Left ventricle myocardium inferior (tissue), 1 donor: ENCODE measurements at regions not wholly inside any gene's neighbourhood (a gene's known extent, or its start where the extent isn't known, plus 50 kb on each side); places are given as distances from the start of the nearest gene placed in this dataset.

ENCODE experiments used
- DNase-seq: peaks from one replicate; pipeline ENCODE4 v3.0.0-alpha.2; 2020
- H3K27ac ChIP-seq: fragments of 200-600 bp; replicated peaks from 2 replicates; pipeline ENCODE4 v1.8.0; 2021
- H3K27me3 ChIP-seq: fragments of 200-600 bp; 2 replicates; pipeline ENCODE4 v1.8.0; 2021; ENCODE audit warnings: low read depth
- H3K36me3 ChIP-seq: fragments of 200-600 bp; 2 replicates; pipeline ENCODE4 v1.8.0; 2021
- H3K4me1 ChIP-seq: fragments of 200-600 bp; 2 replicates; pipeline ENCODE4 v1.8.0; 2021
- H3K4me3 ChIP-seq: fragments of 200-600 bp; 2 replicates; pipeline ENCODE4 v1.8.0; 2021; ENCODE audit warnings: mild to moderate bottlenecking, moderate library complexity
- H3K9me3 ChIP-seq: fragments of 200-600 bp; replicated peaks from 2 replicates; pipeline ENCODE4 v1.8.0; 2021
- intact Hi-C: fragments of 100-400 bp; cut with micrococcal nuclease; formaldehyde crosslinking; loops from one replicate; pipeline ENCODE4 v1.11.0; 2022
- TF ChIP-seq, protein P1 (sequence below): fragments of 200-600 bp; IDR thresholded peaks from 2 replicates; pipeline ENCODE4 v1.8.0; 2021; ENCODE audit warnings: antibody characterized with exemption, mild to moderate bottlenecking, borderline replicate concordance
- donor health status: DM: no; HTN: yes; CAD: no; lungs with severe emphysema.

DNA sequence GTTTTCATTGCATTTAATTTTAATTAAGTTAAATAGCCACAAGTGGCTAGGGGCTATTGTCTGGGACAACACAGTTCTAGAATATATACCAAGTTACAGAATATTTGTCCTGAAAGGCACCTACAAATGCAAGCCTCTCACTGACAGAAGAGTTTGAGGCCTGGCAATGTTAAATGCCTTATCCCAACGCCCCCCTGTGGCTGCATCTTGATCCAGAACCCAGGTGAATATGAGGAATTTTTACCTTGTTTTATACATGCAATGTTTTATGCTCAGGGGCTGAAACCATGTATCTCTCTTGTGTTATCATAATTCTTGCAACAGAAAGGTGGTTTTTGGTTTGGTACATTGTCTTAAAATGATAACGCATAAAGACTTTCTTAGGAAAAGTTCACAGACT, 71.8 kb upstream of the SEC11C start:
- Histone ChIP-seq H3K36me3 (no peaks in the 10 kb centered on the region), H3K27me3 (no peaks in the 10 kb centered on the region), H3K27ac (no peak overlapping the region), H3K4me1 (peaks cover 14% of the 10 kb centered on the region), H3K4me3 (no peak overlapping the region), H3K9me3 (no peaks in the 10 kb centered on the region)
- TF ChIP-seq, protein P1, sequence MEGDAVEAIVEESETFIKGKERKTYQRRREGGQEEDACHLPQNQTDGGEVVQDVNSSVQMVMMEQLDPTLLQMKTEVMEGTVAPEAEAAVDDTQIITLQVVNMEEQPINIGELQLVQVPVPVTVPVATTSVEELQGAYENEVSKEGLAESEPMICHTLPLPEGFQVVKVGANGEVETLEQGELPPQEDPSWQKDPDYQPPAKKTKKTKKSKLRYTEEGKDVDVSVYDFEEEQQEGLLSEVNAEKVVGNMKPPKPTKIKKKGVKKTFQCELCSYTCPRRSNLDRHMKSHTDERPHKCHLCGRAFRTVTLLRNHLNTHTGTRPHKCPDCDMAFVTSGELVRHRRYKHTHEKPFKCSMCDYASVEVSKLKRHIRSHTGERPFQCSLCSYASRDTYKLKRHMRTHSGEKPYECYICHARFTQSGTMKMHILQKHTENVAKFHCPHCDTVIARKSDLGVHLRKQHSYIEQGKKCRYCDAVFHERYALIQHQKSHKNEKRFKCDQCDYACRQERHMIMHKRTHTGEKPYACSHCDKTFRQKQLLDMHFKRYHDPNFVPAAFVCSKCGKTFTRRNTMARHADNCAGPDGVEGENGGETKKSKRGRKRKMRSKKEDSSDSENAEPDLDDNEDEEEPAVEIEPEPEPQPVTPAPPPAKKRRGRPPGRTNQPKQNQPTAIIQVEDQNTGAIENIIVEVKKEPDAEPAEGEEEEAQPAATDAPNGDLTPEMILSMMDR: peak; percentile 68
- intact Hi-C loops: loop anchor here (10.0 kb wide), 2 partner anchors 203 to 543 kb away; partner anchors contain the start of gene ZNF532
- DNase-seq: no peak

DNA sequence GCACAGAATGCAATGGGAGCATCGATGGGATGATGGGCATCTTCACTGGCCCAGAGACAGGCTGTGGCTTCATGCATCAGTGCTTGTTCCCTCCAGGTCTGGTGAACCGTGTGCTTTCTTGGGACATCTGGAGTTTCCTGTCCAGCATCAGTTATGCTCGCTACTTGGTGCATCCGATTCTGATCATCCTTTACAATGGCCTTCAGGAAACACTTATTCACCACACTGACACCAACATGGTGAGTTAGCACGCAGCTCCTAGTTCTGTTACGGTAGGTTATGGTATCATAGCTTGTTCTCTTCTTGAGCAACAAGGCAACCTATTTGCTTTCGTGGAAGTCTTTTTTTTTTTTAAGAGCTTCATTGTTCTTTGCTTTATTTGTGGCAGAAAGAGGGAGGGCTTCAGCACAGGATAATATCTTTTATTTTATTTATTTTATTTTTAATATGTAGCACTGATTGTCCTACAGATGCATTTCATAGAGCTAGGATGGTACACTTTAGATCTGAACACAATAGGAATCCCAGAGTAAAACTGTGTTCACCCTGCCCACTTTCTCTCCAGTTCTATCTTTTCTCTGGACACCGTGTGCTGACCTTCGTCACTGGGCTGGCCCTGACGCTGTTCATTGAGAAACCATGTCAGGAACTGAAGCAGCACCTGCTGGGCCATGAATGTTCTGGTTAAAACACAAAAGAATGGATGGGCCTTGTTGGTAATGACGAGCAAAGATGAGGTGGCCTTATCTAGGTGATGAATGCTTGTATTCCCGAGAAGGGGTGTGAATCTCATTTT, 71.2 kb upstream of the SEC11C start:
- H3K36me3 ChIP-seq: no peaks in the 10 kb centered on the region
- no peak overlapping the region for H3K27ac ChIP-seq
- TF ChIP-seq, protein P1: peak; percentile 27
- no peaks in the 10 kb centered on the region for H3K27me3 ChIP-seq
- no peaks in the 10 kb centered on the region for H3K9me3 ChIP-seq
- H3K4me3 ChIP-seq: no peak overlapping the region
- intact Hi-C loops: loop anchor here (10.0 kb wide), 2 partner anchors 204 to 544 kb away; partner anchors contain the start of gene ZNF532
- H3K4me1 ChIP-seq: peaks cover 8% of the 10 kb centered on the region
- no peak for DNase-seq

DNA sequence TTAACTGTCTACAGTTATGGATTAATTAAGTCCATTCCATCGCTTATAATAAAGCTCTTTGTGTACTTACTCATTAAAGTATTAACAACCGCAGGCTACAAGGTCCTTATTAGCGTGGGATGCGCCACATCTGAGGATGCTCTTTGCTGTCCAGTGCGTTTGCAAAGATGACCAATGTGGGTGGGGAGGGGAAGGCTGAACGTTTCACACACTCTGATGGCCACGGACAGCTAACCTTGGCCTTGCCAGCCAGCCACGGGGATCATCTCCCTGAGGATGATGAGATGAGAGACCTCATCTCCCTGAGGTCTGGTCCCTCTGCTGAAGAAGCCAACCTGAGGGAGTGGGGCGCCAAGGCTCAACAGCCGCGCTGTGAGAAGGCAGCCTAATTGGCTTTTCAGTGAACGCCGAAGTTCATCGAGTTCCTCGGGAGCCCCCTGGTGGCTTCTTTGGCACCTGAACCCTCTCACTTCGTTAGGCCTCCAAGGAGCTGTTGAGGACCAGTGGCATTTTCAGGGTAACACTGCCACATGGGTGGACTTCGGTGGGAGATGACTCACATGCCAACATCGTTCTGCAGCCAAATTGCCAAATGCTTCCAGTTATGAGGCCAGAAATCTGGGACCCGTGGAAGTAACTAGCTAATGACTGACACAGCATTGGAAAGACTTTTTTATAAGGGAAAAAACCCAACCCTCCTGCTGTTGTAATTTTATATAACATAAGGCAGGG, 69.3 kb upstream of the SEC11C start:
- intact Hi-C loops: loop anchor here (5.0 kb wide), 1 partner anchor 288 kb away; no protein-coding TSS in a partner anchor
- no peaks in the 10 kb centered on the region for H3K4me1 ChIP-seq
- no peak overlapping the region for H3K4me3 ChIP-seq
- no peak overlapping the region for H3K27ac ChIP-seq
- TF ChIP-seq, protein P1: peak; percentile 93
- no peaks in the 10 kb centered on the region for H3K27me3 ChIP-seq
- H3K9me3 ChIP-seq: no peaks in the 10 kb centered on the region
- no peaks in the 10 kb centered on the region for H3K36me3 ChIP-seq
- DNase-seq: peak; percentile 86

DNA sequence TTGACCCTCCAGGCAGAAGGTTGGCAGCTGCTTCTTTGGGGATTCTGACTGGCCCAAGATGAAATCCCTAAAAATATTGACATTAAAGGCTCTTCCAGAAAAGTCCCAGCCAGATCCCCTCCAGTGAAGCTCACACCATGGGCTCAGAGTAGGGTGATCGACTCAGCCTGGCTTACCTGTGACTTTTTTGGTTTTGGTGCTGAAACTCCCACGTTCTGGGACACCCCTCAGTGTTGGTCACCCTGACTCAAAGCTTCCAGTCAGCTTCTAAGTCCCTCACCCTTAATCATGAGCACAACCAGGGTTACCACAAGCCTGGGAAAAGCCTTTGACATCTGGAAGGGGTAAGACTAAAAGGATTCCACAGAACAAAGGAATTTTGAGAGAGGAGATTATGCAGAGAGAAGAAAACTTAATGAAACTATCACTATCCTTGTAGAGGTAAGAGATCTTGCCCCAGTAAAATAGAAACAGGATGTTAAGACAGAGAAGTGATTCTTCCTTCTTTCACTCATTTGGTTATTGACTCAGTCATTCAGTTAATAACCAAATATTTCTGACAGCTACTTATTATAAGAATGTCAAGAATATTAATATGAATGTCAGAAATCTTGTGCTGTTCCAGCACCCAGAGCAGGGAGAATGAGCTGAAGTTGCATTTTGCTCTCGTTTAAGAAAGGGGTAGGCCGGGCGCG, 66.8 kb upstream of the SEC11C start:
- Histone ChIP-seq H3K4me3 (no peak overlapping the region), H3K9me3 (no peaks in the 10 kb centered on the region), H3K36me3 (no peaks in the 10 kb centered on the region), H3K4me1 (peaks cover 5% of the 10 kb centered on the region), H3K27me3 (no peaks in the 10 kb centered on the region), H3K27ac (no peak overlapping the region)
- no peak for DNase-seq
- intact Hi-C loops: loop anchor here (5.0 kb wide), 1 partner anchor 291 kb away; no protein-coding TSS in a partner anchor
- TF ChIP-seq, protein P1: no peak

DNA sequence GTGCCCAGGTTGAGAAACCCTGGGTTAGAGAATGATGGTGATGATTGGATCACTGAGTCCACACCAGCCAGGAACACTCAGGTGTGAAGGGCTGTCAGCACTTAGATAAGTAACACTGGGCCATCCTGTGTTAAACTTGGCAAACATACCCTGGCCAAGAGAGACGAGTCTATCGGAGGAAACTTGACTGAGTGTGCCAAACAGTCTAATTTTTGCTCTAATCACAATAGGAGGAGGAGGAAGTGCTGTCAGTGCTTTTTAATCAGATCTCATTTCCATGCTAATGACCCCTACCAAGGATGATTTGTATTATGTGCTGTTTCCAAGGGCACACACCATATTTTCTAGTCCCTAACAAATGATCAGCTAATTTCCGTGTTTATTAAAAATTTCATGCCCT, 63.8 kb upstream of the SEC11C start:
- H3K27ac ChIP-seq: no peak overlapping the region
- H3K27me3 ChIP-seq: no peaks in the 10 kb centered on the region
- no peaks in the 10 kb centered on the region for H3K9me3 ChIP-seq
- no peaks in the 10 kb centered on the region for H3K36me3 ChIP-seq
- intact Hi-C loops: no loop called here
- TF ChIP-seq, protein P1: no peak
- H3K4me3 ChIP-seq: no peak overlapping the region
- no peak for DNase-seq
- peaks cover 5% of the 10 kb centered on the region for H3K4me1 ChIP-seq
